Breast epithelium (tissue), 3 donors: ENCODE measurements at regions not wholly inside any gene's neighbourhood (a gene's known extent, or its start where the extent isn't known, plus 50 kb on each side); places are given as distances from the start of the nearest gene placed in this dataset.

Source experiments
- CTCF ChIP-seq, 3 donors: fragments of 450-650 bp; IDR thresholded peaks; one replicate each; pipeline ENCODE4 v1.5.1; 2016 to 2017; ENCODE audit warnings: antibody characterized with exemption in 3 of 3, mild to moderate bottlenecking in 3 of 3, moderate library complexity in 3 of 3
- POLR2A ChIP-seq: fragments of 450-650 bp; IDR thresholded peaks from one replicate; pipeline ENCODE4 v1.6.1; 2016; ENCODE audit warnings: antibody characterized with exemption, mild to moderate bottlenecking, moderate library complexity
- POLR2AphosphoS5 ChIP-seq, 3 donors: sonication (generic); formaldehyde crosslinking; IDR thresholded peaks; one replicate each; pipeline ENCODE4 v1.6.1; 2017; ENCODE audit warnings: antibody characterized with exemption in 3 of 3

DNA sequence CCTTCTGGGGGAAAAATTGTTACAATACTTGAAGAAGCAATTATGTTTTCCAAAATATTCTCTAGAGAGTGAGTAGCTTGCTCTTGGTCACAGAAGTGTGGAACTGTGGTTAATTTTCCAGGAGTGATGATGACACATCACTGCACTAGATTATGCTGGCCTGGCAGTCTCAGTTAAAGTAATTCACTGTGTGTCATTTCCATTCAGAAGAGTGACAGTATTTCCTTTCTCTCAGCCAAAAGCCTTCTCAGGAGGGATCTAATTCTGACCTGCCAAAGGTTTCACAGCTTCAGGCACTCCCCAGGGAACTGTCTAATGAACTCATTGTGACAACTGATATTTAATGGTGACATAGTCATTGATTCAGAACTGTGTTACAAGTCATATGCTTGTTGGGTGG lies 517.5 kb downstream of the TBC1D32 start:
- TF ChIP-seq POLR2AphosphoS5 (IDR thresholded peaks at IDR 0.05) (no peak), POLR2A (no peak), CTCF (IDR thresholded peaks at IDR 0.05) (no peak)
